Fibroblast of villous mesenchyme (primary cell): ENCODE measurements at regions not wholly inside any gene's neighbourhood (a gene's known extent, or its start where the extent isn't known, plus 50 kb on each side); places are given as distances from the start of the nearest gene placed in this dataset.

Experiments
- DNase-seq: peaks from one replicate; pipeline ENCODE4 v3.0.0-alpha.2; 2010; ENCODE audit warnings: low read depth
- H3K4me3 ChIP-seq: 2 replicates; pipeline ENCODE4 v1.5.1; 2011; ENCODE audit warnings: low read depth, mild to moderate bottlenecking, low read length
- TF ChIP-seq, protein P1 (sequence below): IDR thresholded peaks from 2 replicates; pipeline ENCODE4 v1.5.1; 2012; ENCODE audit warnings: low read depth, mild to moderate bottlenecking, low read length; ENCODE audit not compliant: insufficient read depth

DNA sequence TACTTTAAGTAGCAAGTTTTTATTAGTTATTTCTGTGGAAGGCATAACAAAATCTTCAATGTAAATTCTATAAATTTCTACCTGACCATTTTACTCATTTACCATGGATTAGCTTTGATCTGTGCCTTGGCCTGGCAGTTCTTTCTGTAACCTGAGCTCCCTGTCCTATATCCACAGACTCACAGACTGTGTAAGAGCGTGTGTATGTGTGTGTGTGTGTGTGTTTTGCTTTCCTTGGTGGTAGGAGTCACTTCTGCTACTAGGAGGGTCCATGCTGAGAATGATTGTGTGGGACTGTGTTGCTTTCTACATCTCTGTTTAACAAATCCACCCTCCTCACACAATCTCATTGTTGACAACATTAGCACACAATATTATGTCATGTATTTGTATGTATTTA is 221.2 kb upstream of the PELI2 start:
- no peak overlapping the region for H3K4me3 ChIP-seq
- DNase-seq = no peak
- TF ChIP-seq, protein P1, sequence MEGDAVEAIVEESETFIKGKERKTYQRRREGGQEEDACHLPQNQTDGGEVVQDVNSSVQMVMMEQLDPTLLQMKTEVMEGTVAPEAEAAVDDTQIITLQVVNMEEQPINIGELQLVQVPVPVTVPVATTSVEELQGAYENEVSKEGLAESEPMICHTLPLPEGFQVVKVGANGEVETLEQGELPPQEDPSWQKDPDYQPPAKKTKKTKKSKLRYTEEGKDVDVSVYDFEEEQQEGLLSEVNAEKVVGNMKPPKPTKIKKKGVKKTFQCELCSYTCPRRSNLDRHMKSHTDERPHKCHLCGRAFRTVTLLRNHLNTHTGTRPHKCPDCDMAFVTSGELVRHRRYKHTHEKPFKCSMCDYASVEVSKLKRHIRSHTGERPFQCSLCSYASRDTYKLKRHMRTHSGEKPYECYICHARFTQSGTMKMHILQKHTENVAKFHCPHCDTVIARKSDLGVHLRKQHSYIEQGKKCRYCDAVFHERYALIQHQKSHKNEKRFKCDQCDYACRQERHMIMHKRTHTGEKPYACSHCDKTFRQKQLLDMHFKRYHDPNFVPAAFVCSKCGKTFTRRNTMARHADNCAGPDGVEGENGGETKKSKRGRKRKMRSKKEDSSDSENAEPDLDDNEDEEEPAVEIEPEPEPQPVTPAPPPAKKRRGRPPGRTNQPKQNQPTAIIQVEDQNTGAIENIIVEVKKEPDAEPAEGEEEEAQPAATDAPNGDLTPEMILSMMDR = no peak

DNA sequence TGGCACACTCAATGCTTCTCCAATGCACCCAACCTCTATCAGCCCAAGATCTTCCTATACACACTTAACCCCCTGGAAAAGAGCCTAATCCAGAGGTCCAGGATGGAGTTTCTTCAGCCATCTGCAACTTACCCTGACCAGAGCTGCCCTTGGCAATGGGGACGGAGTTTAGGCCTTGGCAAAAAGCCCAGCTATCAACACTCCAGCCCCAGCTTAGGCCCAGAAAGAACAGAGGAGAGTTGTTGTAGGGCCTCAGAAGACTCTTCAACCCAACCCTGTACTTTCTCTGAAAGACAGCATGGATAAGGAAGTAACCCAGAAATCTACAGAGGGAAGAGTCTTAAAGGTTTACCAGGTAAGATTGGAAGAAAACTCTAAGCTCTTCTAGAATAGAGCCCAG is 219.3 kb upstream of the PELI2 start:
- TF ChIP-seq, protein P1 = no peak
- no peak overlapping the region for H3K4me3 ChIP-seq
- DNase-seq = no peak

DNA sequence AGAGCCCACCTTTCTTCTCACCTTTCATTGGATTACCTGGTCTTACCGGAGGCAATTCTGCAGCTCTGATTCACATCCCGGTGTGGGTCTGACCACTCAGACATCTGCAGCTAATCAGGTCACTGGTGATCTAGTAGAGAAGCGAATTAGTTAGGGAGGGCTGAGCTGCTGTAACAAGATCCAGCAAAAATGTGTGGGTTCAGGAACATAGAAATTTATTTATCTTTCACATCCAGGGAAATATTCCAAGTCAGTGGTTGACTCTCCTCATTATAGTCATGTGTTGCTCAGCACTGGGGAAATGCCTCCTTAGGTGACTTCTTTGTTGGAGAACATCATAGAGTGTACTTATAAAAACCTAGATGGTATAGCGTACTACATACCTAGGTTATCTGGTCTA is 218.7 kb upstream of the PELI2 start:
- DNase-seq = no peak
- TF ChIP-seq, protein P1 = no peak
- H3K4me3 ChIP-seq = no peak overlapping the region

DNA sequence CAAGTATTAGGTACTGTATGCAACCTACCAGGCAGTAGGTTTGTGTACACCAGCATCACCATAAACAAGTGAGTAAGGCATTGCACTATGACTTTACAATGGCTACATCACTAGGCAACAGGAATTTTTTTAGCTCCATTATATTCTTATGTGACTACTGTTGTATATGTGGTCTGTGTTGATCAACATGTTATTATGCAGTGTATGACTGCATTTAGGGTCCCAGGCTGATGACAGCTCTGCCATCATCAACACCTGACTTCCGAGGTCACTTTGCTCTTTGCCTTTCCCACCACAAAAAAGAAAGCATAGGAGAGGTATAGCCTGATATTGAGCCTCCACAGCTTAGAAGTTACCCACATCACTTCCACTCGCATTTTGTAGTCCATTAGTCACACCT is 217.5 kb upstream of the PELI2 start:
- H3K4me3 ChIP-seq = no peak overlapping the region
- TF ChIP-seq, protein P1 = no peak
- no peak for DNase-seq

DNA sequence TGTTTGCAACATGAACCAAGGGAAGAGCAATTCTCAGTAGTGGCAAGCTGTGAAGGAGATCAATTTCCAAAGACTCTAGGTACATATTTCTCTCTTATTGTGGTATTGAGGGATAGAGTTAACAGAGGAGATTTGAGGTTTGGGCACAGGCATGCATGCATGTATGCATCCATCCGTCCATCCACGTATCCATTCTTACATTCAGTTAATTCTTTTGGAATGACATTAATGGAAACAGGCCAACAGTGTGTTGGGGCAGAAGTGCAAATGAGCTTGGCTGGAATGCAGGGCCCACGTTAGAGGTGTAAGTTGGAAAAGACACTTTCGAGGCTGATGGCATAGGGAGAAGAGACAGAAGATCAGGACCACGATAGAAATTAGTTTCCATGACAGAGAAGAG is 216.9 kb upstream of the PELI2 start:
- no peak overlapping the region for H3K4me3 ChIP-seq
- no peak for DNase-seq
- TF ChIP-seq, protein P1 = no peak

DNA sequence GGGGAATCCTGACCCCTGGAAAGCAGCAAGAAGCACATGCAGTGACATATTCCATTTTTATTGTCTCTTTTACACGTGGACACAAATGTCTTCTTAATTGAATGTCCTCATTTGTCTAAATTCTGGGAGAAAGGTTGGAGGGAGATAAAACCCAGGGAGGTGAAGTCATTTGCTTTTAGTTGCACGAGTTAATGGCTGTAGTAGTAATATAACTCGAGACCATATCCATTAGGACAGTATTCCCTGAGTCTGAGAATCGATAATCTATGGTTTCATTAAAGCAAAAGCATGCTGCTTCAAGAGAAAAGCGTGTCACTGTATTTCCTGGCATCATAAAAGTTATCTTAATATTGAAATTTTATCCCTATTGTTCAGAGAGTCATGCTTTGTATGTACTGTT is 216.0 kb upstream of the PELI2 start:
- DNase-seq = no peak
- TF ChIP-seq, protein P1 = no peak
- H3K4me3 ChIP-seq = no peak overlapping the region

DNA sequence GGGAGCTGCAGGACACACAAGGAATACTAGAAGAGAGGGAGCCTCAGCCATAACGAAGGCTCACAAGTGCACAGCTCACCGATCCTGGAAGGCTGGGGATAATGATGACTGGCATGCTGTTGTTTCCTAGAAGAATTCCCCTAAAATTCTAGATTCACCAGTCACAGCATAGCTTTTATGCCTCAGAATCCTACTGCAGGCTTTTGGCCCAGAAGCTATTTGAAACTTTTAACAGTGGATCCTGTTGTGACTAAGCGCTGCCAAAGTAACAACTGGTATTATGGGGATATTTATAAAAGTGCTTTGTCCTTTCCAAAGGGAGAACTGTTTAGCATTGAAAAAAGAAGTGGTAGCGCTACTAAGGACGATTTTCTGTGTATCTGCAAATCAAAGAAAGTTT is 214.1 kb upstream of the PELI2 start:
- DNase-seq = no peak
- H3K4me3 ChIP-seq = no peak overlapping the region
- TF ChIP-seq, protein P1 = no peak
